ENCODE measurements at regions not wholly inside any gene's neighbourhood (a gene's known extent, or its start where the extent isn't known, plus 50 kb on each side); places are given as distances from the start of the nearest gene placed in this dataset.

- no peaks in the 10 kb centered on the region for H3K9me3 ChIP-seq (replicated peaks; ENCODE audit: control insufficient read depth, insufficient read depth, low read length)
- H3K9ac ChIP-seq (replicated peaks; ENCODE audit: extremely low read depth, insufficient read depth, low read length): no peak overlapping the region
- no TSS peak for BruUV-seq (replicated peaks)
- no peak overlapping the region for H3K4me3 ChIP-seq (replicated peaks in 1 of 3; ENCODE audit: insufficient read depth in 1 of 3, low read depth in 1 of 3, low read length in 3 of 3)
- POLR2A ChIA-PET: no interaction called here
- no peaks in the 10 kb centered on the region for H3K27me3 ChIP-seq (ENCODE audit: control insufficient read depth in 2 of 2, insufficient read depth in 2 of 2, low read length in 2 of 2)
- TF ChIP-seq POLR2AphosphoS5 (IDR thresholded peaks at IDR 0.05; ENCODE audit: insufficient read depth, low read depth, low read length): no peak
- TF ChIP-seq JUN (IDR thresholded peaks at IDR 0.05; ENCODE audit: borderline replicate concordance, insufficient read depth, insufficient read length, low read depth): no peak
- TF ChIP-seq FOS (IDR thresholded peaks at IDR 0.05; ENCODE audit: borderline replicate concordance, insufficient read depth, low read length): no peak
- no peak for TF ChIP-seq MAX (IDR thresholded peaks at IDR 0.05; ENCODE audit: insufficient read depth, insufficient read length)
- no peak for TF ChIP-seq MYC (IDR thresholded peaks at IDR 0.05; ENCODE audit: low read depth, low read length)
- no peak for TF ChIP-seq EZH2 (IDR thresholded peaks at IDR 0.05; ENCODE audit: borderline replicate concordance, low read depth, low read length, severe bottlenecking)
- no peak for TF ChIP-seq POLR2A (IDR thresholded peaks at IDR 0.05; ENCODE audit: low read depth, low read length)
- TF ChIP-seq GATA2 (IDR thresholded peaks at IDR 0.05; ENCODE audit: insufficient read depth, insufficient read length, low read depth, low read length): no peak
- TF ChIP-seq CTCF (IDR thresholded peaks at IDR 0.05; ENCODE audit: extremely low read depth in 1 of 2, insufficient read depth in 1 of 2, low read depth in 1 of 2, low read length in 2 of 2): no peak
- no peak overlapping the region for H2AFZ ChIP-seq (ENCODE audit: low read depth, low read length)
- no peaks in the 10 kb centered on the region for H3K79me2 ChIP-seq (ENCODE audit: control insufficient read depth, insufficient read depth, low read length)
- H4K20me1 ChIP-seq (replicated peaks; ENCODE audit: control insufficient read depth, extremely low read depth, insufficient read depth, low read length): no peaks in the 10 kb centered on the region
- H3K27ac ChIP-seq (ENCODE audit: insufficient read depth, low read depth, low read length): no peak overlapping the region
- no peaks in the 10 kb centered on the region for H3K9me1 ChIP-seq (replicated peaks; ENCODE audit: control insufficient read depth, extremely low read depth, insufficient read depth, low read length)
- intact Hi-C loops (cut with micrococcal nuclease): no loop called here
- H3K36me3 ChIP-seq (ENCODE audit: control insufficient read depth in 2 of 2, extremely low read depth in 1 of 2, insufficient read depth in 2 of 2, low read length in 2 of 2): no peaks in the 10 kb centered on the region
- dilution Hi-C loops (cut with MboI; ENCODE audit: extremely low pct_ligation_motif_present, low sequenced_read_pairs): no loop called here
- DNase-seq (ENCODE audit: low read depth, low spot score) (no peak), FAIRE-seq (no peak)
- CTCF ChIA-PET: interaction anchor here (1.3 kb wide), 1 partner anchor 201 kb away, joined by 5 read pairs; no protein-coding TSS in a partner anchor
- peaks cover 6% of the 10 kb centered on the region for H3K4me1 ChIP-seq (ENCODE audit: control insufficient read depth, extremely low read depth, insufficient read depth, low read length)
- H3K4me2 ChIP-seq (ENCODE audit: insufficient read depth, low read length): no peak overlapping the region
These were observed 52.9 kb upstream of the PLCL2 start for GRCh38 chr3:16831846-16832245.

Measured in endothelial cell of umbilical vein (primary cell).